Right kidney (tissue), 1 donor: ENCODE measurements at regions not wholly inside any gene's neighbourhood (a gene's known extent, or its start where the extent isn't known, plus 50 kb on each side); places are given as distances from the start of the nearest gene placed in this dataset.

Experiments
- DNase-seq: peaks from one replicate; pipeline ENCODE4 v3.0.0-alpha.2; 2016

DNA sequence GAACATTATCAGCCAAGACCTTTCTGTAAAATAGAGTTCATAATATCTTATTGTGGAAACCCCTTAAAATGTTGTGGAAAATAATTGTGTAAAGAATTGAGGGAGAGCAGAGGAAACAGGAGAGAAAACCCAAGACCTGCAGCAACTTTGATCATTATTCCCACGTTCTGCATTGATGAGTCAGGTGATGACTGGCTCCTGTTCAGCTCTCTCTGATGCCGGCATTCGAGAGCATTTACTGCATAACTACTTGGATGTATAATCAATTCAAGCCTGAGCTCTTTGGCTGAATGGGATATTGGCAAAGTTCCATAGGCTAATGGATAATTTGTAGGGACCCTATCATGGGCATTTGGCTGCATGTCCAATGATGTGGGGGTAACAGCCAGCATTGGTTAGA, 176.3 kb upstream of the ARID2 start:
- no peak for DNase-seq

DNA sequence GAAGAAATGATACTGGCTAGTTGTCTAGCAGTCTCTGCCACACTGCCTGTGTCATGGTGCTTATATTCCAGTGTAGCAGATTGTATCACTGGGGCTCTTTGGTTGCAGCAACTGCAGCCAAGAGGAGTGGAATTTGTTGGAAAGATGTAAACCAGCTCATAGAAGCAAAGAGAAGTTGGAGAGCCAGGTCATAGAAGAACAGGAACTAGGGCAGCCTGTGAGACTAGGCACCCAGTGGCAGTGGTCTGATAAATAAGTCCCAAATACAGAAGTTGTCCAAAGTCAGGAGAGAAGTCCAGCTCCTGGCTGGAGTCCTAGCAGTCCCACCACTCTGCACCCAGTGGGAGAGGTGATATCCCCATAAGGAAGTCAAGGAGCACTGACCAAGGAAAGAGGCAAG, 172.5 kb upstream of the ARID2 start:
- DNase-seq = no peak

DNA sequence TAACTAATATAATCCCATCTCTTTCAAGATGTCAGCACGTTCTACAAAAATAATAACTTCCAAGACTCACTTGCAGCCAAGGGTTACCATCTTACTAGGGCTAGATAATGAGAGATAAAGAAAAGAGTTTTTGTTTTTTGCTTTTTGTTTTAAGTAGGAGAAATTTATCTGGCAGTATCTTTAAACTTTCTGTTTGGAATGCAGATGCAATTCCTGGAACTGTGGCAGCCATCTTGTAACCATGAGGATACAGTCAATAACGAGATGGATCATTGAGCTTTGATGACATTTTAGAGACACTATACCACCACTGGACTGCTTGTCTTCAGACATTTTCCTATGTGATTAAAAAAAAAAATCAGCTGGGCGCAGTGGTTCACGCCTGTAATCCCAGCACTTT, 171.2 kb upstream of the ARID2 start:
- DNase-seq = no peak

DNA sequence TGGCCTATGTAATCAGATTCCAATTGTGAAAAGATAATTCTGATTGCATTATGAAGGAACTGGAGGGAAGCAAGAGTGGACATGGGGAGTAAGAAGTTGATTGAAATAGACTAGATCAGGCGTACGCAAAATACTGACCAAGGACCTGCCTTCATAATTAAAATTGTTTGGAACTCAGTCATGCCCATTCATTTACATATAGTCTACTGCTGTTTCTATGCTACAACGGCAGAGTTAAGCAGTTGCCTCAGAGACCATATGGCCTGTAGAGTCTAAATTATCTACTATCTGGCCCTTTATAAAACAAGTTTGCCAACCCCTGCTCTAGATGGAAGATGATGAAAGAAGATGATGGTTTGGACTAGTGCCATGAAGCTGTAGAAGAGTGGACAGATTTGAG, 170.0 kb upstream of the ARID2 start:
- DNase-seq = no peak

DNA sequence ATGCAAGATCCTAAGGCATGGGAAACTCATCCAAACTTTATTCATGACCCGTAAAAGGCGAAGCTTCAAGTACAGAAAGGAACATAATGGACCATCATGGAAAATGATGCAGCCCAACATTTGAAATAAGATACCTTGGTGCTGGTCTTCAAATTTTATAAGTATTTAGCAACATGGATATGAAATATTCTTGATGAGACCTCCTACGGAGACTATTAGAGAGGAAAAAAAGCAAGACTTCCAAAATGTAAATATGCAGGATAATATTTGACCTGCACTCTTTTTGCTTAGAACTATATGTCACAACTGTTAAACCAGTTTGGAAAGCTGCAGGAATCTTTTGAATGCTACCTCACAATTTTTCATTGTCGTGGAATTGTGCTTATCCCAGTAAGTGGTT, 168.8 kb upstream of the ARID2 start:
- no peak for DNase-seq

DNA sequence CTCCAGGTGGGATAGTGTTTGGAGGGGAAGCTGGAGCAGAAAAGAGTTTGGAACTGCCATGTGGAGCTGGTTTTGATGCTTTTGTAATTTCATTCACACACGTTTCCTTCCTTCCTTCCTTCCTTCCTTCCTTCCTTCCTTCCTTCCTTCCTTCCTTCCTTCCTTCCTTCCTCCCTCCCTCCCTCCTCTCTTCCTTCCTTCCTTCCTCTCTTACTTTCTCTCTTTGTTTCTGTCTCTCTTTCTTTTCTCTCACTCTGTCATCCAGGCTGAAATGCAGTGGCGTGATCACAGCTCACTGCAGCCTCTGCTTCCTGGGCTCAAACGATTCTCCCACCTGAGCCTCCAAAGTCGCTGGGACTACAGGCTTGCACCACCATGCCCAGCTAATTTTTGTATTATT, 168.0 kb upstream of the ARID2 start:
- DNase-seq = no peak

DNA sequence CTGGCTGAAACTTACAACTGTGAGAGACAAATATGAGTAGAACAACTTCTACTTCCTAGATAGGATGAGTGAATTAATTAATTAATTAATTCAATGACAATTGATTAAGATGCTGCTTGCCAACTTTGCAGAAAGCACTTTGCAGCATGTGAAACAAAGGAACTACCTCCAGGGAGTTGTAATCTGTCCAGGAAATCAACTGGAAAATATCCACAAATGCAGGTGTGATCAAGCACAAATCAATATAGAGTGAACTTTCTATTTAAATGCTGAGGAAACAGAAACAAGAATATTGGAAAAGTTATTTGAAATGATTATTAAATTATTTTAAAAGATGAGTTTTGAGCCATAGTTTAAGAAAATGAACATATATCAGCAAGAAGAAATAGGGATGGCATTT, 163.9 kb upstream of the ARID2 start:
- DNase-seq = no peak

DNA sequence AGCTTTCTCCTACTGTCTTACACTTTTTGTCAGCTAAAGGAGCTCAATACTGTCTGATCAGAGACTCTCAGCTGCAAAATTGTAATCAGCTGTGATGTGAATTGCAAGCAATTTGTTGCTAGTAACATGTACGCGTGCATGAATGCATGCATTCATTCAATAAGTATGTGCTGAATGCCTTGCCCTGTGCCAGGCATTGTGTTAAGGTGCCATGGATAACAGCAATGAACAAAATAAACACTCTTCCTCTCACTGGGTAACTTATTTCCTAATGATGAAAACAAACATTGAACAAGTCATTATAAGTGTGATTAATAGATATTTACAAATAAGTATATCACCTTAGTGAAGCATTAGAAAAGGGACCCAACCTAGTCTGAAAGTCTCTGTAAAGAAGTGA, 163.2 kb upstream of the ARID2 start:
- no peak for DNase-seq

DNA sequence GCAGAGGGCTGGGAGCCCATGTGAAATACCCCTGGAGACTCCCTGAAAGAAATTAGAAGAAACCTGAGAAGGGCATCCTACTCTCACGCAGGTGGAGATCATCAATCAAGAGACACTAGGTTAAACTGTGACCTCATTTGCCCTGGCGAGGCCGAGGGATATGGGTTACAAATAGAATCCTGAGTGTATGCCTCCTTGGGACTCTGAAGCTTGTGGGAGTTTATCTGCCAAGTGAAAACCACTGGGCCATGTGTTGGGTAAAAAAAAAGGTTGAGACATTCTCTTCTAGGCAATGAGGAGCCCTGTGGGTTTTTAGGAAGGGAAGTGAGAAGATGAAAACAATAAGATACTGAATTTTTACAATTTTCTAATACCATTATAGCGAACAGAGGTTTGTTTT, 160.7 kb upstream of the ARID2 start:
- DNase-seq = no peak

DNA sequence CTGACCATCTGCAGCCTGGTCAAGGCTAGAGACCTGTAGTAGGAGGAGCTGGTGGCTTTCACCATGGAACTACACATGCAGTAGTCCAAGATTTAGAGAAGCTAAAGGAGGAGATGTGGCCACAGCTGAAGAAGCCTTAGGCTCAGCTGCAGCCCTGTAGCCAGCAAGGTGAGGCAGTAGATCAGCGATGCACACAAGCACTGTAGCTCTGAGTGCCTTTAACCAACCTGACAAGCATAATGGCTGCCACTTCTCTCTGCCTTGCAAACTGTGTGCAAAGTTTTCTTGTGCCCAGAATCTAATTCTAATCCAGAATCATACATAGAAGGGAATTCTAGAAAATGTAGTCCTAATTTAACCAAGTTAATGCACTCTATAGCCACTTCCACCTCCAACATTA, 159.0 kb upstream of the ARID2 start:
- no peak for DNase-seq

DNA sequence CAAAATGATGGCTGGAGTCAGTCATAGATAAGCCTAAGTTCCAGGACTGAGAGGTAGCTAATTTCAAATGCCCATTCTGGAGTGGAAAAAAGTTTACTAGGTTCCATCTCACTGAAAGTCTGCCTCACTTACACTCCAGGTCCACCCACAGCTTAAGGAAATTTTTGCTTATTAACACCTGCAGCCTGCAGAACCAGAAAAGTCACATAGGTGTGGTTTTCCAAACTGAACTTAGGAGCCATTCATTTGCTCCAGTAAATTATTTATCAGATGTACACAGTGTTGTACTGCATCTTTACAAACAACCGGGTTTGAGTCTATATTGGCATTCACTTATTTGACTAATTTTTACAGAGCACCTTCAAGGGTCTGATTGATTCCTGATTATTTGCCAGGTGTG, 157.4 kb upstream of the ARID2 start:
- DNase-seq = no peak

DNA sequence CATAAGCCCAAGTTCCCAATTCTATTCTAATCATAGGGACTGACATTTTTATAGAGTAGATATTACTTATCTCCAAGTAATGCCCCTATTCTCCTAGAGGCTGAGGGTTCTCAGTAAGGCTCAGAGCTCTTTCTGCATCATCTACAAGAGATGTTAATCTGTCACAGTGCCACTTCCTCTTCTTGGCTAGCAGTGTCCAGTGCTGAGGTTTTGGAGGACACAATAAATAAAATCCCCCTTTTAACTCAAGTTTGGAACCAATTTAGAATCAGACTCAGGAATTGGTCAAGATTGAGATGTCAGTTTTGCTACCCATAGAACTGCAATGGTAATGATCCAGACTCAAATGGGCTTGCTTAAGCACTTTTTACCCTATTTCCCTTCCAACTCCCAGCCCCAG, 154.1 kb upstream of the ARID2 start:
- no peak for DNase-seq

DNA sequence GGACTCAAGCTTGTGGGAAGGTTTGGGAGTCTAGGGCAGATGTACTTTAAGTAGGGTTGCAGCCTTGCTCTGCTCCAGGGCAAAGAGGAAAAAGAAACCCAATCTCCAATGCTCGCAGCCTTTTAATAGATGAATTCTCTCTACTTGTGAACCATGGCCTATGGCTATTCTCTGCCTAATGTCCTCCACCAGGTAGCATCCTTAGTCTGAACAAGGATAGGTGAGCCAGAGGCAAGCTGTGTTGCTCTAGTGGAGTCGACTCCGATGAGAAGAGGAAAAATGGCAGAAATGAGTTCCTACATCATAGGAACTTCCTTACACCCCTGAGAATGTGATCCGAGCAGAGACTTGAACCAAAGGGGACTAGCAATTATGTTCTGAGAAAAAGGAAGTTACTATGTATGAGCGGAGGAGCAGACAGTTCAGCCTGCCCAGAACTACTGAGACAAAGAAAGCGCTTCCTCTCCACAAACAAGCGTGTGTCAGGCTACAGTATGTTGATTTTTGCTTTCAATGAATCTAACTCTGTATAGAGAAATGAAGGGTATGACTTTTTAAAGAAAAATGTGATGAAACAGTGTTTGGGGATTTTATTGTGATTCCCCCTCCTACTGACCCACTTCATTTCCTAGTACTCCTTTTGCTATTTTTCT, 153.6 kb upstream of the ARID2 start:
- no peak for DNase-seq

DNA sequence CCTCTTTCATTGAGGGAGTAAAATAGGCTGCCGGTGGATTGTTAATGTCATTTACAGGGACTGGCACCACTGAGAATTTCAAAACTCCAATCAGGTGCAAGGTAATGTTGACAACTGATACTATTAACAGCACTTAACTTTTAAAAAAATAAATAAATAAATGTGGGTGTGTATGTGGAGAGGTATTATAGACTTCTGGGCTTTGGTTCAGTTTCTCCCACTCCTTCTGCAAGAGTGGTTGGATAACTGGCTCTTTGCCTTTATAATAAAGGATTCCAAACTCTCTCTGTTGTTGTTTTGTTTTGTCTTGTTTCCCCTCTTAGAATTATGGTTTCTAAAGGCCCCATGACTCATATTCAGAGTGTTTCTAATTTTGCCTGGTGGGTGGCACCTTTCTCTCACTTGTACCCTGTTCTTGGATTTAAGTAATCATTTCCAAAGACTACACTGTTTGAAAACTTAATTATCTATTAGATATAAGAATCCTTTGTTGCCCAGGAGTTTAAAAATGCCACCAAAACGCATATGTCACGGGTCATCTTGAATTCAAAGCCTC, 151.6 kb upstream of the ARID2 start:
- no peak for DNase-seq

DNA sequence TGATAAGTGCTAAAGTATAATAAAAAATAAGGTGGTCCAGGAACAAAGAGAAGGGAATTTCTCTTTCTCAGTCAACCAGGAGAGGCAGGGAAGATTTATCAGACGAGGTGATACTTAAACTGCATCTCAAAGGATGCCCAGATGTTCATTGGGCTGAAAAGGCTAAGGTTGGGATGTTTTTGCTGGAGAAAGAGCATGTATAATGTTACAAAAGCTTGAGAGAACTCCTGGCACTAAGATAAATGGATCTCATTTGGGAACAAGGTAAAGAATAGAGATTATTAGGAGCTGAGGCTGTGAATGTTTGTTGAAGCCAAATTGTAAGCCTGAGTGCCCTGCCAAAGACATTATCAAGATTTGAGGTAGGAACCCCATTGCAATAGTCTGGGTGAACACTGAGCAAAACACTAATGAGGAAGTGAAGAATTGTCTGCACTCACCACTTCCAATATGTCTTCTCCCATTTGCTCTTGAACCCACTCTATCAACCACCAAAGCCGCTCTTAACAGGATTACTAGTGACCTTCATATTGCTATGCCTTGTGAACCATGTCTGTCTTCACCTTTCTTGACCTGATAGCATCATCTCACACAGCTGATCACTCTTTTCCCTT, 149.0 kb upstream of the ARID2 start:
- no peak for DNase-seq

DNA sequence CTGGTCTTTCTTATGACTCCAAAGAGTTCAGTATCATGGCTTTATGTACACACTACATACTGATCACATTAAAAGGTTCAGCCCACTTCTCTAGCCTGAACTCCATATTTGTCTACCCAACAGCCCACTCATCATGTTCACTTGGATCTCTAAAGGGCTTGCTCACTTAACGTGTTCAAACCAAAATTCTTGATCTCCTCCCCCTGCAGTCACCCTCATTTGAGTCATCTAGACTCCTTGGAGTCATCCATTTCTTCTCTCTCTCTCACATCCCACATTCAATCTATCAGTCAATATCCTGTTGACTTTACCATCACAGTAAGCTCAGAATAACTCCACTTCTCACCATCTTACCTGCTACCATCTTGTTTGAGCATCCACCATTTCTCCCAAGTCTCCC, 148.4 kb upstream of the ARID2 start:
- DNase-seq = no peak

DNA sequence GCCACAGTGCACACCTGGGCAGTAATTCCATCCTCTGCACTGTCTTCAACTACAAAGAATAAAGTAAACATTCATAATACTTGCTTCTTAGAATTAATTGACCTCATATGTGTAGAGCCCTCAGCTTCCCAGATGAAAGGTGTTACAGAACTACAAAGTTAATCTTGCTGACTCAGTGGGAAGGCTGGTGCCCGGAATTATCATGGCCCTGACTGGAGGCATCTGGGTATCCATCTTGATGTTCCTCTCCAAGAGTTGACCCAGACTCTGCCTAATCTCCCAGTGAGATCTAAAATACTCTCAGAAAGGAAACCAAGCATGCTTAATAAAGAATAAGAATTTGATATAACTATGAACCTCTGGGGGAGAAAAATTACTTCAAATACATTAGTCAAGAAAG, 147.0 kb upstream of the ARID2 start:
- DNase-seq = no peak

DNA sequence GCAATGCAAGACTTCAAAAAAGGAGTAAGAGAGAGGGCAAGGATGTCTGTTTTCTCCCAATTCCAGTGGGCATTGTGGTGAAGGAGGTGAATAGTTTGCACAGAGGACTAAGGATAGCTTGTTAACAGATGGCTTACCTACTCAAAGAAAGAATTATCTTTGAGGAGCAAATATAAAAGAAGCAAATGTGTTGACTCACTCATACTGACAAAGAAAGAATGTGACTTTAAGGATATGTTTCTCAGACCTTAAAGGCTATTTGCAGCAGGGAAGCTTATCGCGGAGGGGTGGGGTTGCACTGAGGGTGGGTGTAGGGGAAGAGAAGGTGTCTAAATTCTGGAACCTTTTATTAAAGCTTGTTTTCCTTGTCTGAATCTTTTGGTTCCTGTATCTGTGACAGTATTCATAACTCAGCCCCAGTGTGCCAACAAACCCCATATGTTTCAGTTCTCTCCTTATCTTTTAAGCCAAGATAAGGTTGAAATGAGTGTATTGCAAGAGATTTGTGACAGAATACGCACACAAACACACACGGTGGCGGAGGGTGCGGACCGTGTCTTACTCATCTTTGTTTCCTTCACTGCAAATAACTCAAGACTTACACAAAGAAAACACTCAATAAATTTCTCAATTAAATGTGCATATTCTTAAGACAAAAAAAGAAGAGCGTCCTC, 146.4 kb upstream of the ARID2 start:
- DNase-seq = no peak

DNA sequence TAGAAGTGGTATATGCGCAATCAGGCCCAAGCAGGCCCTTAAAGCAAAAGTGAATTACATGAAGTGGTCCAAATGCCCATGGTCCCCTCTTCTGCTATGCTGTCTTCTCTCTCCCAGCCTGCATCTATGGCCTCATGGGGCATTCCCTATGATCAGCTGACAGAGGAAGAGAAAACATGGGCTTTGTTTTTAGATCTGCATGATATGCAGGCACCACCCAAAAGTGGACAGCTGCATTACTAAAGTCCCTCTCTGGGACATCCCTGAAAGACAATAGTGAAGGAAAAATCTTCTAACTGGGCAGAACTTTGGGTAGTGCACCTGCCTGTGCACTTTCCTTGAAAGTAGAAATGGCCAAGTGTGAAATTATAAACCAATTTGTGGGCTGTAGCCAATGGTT, 145.2 kb upstream of the ARID2 start:
- DNase-seq = no peak

DNA sequence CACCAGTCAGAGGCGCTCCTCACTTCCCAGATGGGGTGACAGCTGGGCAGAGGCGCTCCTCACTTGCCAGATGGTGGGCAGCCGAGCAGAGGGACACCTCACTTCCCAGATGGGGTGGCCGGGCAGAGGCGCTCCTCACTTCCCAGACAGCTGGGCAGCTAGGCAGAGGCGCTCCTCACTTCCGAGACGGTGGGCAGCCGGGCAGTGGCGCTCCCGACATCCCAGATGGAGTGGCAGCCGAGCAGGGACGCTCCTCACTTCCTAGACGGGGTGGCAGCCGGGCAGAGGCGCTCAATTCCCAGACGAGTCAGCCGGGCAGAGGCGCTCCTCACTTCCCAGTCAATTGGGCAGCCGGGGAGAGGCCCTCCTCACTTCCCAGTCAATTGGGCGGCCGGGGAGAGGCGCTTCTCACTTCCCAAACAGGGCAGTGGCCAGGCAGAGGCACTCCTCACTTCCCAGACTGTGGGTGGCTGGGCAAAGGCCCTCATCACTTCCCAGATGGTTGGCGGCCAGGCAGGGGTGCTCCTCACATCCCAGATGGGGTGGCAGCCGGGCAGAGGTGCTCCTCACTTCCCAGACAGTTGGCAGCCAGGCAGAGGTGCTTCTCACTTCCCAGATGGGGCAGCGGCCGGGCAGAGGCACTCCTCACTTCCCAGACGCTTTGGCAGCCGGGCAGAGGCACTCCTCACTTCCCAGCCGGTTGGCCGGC, 143.8 kb upstream of the ARID2 start:
- no peak for DNase-seq

DNA sequence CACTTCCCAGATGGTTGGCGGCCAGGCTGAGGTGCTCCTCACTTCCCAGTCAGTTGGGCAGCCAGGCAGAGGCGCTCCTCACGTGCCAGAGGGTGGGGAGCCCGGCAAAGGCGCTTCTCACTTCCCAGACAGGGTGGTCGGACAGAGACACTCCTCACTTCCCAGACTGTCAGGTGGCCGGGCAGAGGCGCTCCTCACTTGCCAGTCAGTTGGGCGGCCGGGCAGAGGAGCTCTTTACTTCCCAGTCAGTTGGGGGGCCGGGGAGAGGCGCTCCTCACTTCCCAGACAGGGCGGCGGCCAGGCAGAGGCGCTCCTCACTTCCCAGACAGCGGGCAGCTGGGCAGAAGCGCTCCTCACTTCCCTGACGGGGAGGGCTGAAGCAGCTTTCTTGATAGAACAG, 143.0 kb upstream of the ARID2 start:
- no peak for DNase-seq

DNA sequence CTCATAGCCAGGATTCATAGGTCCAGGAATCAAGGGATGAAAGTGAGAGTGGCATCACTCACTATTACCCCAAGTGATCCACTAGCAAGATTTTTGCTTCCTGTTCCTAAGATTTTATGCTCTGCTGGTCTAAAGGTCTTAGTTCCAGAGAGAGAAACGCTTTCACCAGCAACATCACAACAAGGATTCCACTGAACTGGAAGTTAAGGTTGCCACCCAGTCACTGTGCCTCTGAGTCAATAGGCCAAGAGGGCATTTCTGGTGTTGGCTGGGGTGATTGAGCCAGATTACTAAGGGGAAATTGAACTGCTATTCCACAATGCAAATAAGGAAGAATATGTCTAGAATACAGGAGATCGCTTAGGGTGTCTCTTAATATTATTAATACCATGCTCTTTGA, 142.5 kb upstream of the ARID2 start:
- DNase-seq = no peak

DNA sequence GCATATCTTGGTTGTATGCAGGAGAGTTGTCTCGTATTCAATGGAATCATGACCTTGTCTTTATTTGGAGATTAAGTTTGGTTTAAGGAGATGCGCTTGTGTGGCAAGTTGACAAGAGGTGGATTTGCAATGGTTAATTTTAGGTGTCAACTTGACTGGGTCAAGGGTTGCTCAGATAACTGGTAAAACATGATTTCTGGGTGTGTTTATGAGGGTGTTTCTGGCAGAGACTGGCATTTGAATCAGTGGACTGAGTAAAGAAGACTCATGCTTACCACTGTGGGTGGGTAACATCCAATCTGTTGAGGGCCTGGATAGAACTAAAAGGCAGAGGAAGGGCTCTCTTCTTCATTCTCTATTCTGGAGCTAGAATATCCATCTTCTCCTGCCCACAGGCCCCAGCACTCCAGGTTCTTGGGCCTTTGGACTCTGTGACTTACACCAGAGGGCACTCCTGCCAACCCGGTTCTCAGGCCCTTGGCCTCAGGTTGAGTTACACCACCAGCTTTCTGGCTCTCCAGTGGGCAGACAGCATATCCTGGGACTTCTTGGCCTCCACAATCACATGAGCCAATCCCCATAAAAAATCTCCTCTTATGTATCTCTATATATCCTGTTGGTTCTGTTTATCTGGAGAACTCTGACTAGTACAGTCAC, 141.5 kb upstream of the ARID2 start:
- DNase-seq = no peak
